Neural crest cell (in vitro differentiated cells): ENCODE measurements at regions not wholly inside any gene's neighbourhood (a gene's known extent, or its start where the extent isn't known, plus 50 kb on each side); places are given as distances from the start of the nearest gene placed in this dataset.

Source experiments
- DNase-seq: peaks from one replicate; pipeline ENCODE4 v3.0.0; 2021; ENCODE audit warnings: low read depth, mixed read lengths, low spot score
- H3K27ac Mint-ChIP-seq: one replicate; pipeline ENCODE4 v1.8.0; 2021; ENCODE audit warnings: mild to moderate bottlenecking, mixed read lengths; ENCODE audit not compliant: unreplicated experiment
- H3K27me3 Mint-ChIP-seq: 2 replicates; pipeline ENCODE4 v1.8.0; 2021; ENCODE audit warnings: low read depth, mild to moderate bottlenecking, mixed read lengths
- H3K36me3 Mint-ChIP-seq: 2 replicates; pipeline ENCODE4 v1.8.0; 2021; ENCODE audit warnings: low read depth, mild to moderate bottlenecking, mixed read lengths
- H3K4me1 Mint-ChIP-seq: 2 replicates; pipeline ENCODE4 v1.8.0; 2021; ENCODE audit warnings: mixed read lengths
- H3K4me3 Mint-ChIP-seq: one replicate; pipeline ENCODE4 v1.8.0; 2021; ENCODE audit warnings: mild to moderate bottlenecking, mixed read lengths
- H3K9me3 Mint-ChIP-seq: 2 replicates; pipeline ENCODE4 v1.8.0; 2021; ENCODE audit warnings: mixed read lengths
- TF ChIP-seq, protein P1 (sequence below): fragments of 200-600 bp; sonication (generic); conservative IDR thresholded peaks from 2 replicates; pipeline ENCODE4 v1.5.0; 2021; ENCODE audit warnings: antibody characterized with exemption, mild to moderate bottlenecking

DNA sequence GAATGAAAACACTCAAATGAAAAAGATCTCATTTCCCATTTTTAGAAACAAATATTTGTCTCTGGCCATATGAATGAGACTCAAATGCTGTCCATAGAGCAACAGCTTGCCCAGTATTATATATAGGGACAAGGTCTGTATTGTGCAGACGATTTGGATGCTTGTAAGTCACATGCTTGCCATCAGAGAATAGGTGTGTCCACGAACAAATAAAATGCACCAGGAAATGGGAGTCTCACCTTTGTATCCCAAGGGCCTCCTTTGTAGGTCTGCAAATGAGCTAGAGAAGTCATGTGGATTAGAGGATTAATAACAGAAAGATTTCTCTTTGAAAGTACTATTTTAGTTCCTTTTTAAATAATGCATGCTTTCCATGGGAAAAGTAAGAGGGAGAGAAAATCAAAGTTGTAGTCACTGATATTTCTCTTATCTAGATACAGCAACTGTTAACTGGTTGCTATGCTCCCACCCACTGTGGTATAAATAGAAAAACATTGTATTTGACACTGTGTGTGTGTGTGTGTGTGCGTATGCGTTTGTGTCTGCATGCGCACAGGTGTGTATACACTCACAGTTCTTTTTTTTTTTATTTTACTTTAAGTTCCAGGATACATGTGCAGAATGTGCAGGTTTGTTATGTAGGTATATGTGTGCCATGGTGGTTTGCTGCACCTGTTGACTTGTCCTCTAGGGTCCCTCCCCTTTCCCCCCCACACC is 383.4 kb upstream of the ARRDC4 start:
- Mint-ChIP-seq H3K36me3 (no peaks in the 10 kb centered on the region), H3K4me3 (no peak overlapping the region), H3K4me1 (no peaks in the 10 kb centered on the region), H3K9me3 (peaks cover 13% of the 10 kb centered on the region), H3K27ac (no peak overlapping the region), H3K27me3 (no peaks in the 10 kb centered on the region)
- TF ChIP-seq, protein P1, sequence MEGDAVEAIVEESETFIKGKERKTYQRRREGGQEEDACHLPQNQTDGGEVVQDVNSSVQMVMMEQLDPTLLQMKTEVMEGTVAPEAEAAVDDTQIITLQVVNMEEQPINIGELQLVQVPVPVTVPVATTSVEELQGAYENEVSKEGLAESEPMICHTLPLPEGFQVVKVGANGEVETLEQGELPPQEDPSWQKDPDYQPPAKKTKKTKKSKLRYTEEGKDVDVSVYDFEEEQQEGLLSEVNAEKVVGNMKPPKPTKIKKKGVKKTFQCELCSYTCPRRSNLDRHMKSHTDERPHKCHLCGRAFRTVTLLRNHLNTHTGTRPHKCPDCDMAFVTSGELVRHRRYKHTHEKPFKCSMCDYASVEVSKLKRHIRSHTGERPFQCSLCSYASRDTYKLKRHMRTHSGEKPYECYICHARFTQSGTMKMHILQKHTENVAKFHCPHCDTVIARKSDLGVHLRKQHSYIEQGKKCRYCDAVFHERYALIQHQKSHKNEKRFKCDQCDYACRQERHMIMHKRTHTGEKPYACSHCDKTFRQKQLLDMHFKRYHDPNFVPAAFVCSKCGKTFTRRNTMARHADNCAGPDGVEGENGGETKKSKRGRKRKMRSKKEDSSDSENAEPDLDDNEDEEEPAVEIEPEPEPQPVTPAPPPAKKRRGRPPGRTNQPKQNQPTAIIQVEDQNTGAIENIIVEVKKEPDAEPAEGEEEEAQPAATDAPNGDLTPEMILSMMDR: no peak
- no peak for DNase-seq

DNA sequence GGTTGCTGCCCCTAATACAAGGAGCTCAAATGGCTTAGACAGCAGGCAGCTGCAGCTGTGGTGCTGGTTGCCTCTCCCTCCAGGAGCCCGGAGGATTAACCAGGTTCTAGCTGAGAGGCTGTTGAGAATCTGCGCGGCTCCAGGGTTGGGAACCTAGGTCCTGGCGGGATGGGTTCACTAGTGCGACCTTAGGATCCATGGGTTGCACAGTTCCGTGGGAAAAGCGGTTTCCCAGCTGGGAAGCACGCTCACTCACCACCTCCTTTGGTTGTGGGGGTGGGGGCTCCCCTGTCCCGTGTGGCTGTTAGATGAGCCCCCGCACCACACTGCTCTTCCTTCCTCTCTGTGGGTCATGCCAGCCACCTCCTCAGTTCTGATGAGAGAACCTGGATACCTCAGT is 375.1 kb upstream of the ARRDC4 start:
- TF ChIP-seq, protein P1: no peak
- Mint-ChIP-seq H3K9me3 (peaks cover 12% of the 10 kb centered on the region), H3K27me3 (no peaks in the 10 kb centered on the region), H3K27ac (peak overlapping the region; percentile 38), H3K4me3 (no peak overlapping the region), H3K4me1 (peaks cover 4% of the 10 kb centered on the region), H3K36me3 (peaks cover 4% of the 10 kb centered on the region)
- no peak for DNase-seq

DNA sequence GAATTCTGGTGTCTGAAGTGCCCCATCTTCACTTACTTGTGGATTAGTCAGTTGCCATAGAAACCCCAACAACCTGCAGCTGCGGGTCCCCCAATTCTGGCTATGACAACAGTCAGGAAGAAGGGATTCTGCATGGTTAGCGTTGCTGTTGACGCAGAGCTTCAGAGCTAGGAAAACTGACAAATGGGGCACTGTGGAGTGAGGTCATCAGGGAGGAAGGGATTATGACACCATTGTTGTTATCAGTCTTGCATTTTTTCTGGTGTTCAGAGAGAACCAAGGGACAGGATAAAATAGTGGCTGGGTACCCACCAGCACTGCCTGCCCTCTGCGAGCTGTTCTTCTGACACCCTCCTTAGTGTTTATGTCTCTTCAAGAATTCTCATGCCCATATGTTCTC is 367.7 kb upstream of the ARRDC4 start:
- TF ChIP-seq, protein P1: no peak
- no peak for DNase-seq
- H3K36me3 Mint-ChIP-seq: no peaks in the 10 kb centered on the region
- H3K27me3 Mint-ChIP-seq: no peaks in the 10 kb centered on the region
- no peaks in the 10 kb centered on the region for H3K9me3 Mint-ChIP-seq
- H3K4me1 Mint-ChIP-seq: peaks cover 19% of the 10 kb centered on the region
- no peak overlapping the region for H3K4me3 Mint-ChIP-seq
- no peak overlapping the region for H3K27ac Mint-ChIP-seq

DNA sequence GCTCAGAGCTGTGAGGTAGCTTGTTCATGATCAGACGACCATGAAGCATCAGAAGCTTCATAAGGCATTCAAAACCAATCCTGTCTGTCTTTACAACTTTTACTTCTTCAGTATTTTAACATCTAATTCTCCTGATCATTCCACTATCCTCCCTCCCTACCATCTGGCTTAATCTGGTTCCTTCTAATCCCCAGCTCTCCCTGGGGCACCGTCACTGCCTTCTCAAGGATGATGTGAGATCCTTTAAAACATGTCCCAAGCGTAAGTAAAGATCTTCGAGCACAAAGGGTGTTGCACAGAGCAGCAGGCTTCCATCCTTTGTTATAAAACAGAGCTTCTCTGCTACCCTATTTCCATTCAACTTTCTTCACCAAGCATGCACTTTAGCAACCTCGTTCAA is 362.7 kb upstream of the ARRDC4 start:
- peaks cover 3% of the 10 kb centered on the region for H3K9me3 Mint-ChIP-seq
- no peak overlapping the region for H3K4me3 Mint-ChIP-seq
- DNase-seq: no peak
- peaks cover 1% of the 10 kb centered on the region for H3K4me1 Mint-ChIP-seq
- peak overlapping the region; percentile 9 for H3K27ac Mint-ChIP-seq
- TF ChIP-seq, protein P1: no peak
- H3K27me3 Mint-ChIP-seq: no peaks in the 10 kb centered on the region
- no peaks in the 10 kb centered on the region for H3K36me3 Mint-ChIP-seq

DNA sequence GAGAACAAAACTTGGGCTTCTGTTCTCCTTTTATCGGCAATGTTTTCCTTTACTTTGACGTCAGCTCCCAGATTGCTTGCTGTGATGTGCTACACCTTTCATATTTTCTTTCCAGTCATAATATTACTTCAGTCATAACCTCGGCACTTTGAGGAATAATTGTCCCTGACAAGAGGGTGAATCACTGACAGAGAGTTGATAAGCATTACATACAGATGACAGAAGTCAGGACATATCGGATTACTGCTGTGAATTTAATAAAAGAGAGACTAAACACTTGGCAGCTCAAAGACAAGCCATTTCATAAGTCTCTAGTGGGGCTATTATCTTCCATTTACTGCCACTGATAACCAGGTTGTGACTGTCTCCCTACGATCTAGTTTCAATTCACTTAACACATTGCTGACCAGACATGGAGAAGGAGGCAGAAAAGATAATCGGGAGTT is 362.1 kb upstream of the ARRDC4 start:
- no peaks in the 10 kb centered on the region for H3K4me1 Mint-ChIP-seq
- no peaks in the 10 kb centered on the region for H3K36me3 Mint-ChIP-seq
- TF ChIP-seq, protein P1: no peak
- H3K27me3 Mint-ChIP-seq: no peaks in the 10 kb centered on the region
- no peak overlapping the region for H3K4me3 Mint-ChIP-seq
- no peak overlapping the region for H3K27ac Mint-ChIP-seq
- peaks cover 3% of the 10 kb centered on the region for H3K9me3 Mint-ChIP-seq
- DNase-seq: no peak
